Muscle of leg (tissue), 3 donors: ENCODE measurements at regions not wholly inside any gene's neighbourhood (a gene's known extent, or its start where the extent isn't known, plus 50 kb on each side); places are given as distances from the start of the nearest gene placed in this dataset.
A peak's percentile ranks its signal among the peaks of the same experiment; 100 is the strongest.

ENCODE experiments used
- DNase-seq: peaks from one replicate; pipeline ENCODE4 v3.0.0; 2013
- H3K27ac ChIP-seq: one replicate; pipeline ENCODE4 v1.5.1; 2013; ENCODE audit warnings: mild to moderate bottlenecking, low read length, control low read depth
- H3K27me3 ChIP-seq: one replicate; pipeline ENCODE4 v1.6.1; 2013; ENCODE audit warnings: low read length; ENCODE audit not compliant: control insufficient read depth, insufficient read depth
- H3K36me3 ChIP-seq: one replicate; pipeline ENCODE4 v1.6.1; 2013; ENCODE audit warnings: low read length; ENCODE audit not compliant: control insufficient read depth, insufficient read depth
- H3K4me1 ChIP-seq: one replicate; pipeline ENCODE4 v1.6.1; 2013; ENCODE audit warnings: low read length; ENCODE audit not compliant: control insufficient read depth, insufficient read depth
- H3K4me3 ChIP-seq: one replicate; pipeline ENCODE4 v1.5.1; 2013; ENCODE audit warnings: low read length, control low read depth
- H3K9me3 ChIP-seq: replicated peaks from 2 replicates; pipeline ENCODE4 v1.6.1; 2013; ENCODE audit warnings: low read depth, low read length; ENCODE audit not compliant: control insufficient read depth
- WGBS: methylation state at CpG from one replicate; pipeline ENCODE4 v1.1.5; 2013; ENCODE audit warnings: missing lambda C conversion rate; ENCODE audit not compliant: insufficient coverage; 5-methylcytosine and 5-hydroxymethylcytosine counted together

DNA sequence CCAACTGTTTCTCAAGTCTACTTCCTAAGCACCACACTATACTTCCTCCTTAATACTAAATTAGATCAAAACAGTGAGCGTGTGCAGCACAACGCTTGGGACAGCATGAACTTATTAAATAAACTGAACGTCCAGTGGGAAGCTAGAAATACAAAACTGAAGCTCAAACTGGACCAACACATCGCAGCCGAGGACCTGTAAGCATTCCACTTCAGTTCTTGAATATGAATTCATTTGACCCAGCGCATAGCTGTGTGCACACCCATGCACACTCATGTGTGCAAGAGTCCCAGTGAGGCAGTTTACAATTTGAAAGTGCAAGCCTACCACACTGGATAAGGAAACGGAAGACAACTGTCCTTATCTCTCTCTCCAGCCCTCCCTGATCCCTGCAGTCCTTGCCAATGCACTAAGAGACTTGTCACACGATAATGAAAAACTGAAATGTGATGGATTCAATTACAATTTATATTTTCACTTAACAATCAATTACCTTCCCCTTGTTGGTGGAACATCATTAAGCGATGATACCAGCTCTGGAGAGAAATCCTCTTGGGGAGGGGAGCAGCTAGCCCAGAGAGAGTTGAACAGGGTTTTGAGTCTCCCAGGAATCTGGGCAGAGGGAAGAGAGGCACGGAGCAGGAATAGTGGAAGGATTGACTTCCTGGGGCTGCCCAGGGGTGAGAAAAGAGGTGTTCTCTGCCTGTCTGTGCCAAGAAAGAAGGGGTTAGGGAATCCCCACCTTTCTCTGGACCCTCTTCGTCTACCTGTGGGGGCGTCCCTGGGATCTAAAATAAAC lies 186.5 kb upstream of the KLHL29 start:
- 56% methylated on average over 8 of the region's 12 CpGs for whole genome bisulfite sequencing
- no peaks in the 10 kb centered on the region for H3K4me1 ChIP-seq
- no peaks in the 10 kb centered on the region for H3K9me3 ChIP-seq
- H3K27me3 ChIP-seq: no peaks in the 10 kb centered on the region
- DNase-seq: no peak
- H3K36me3 ChIP-seq: no peaks in the 10 kb centered on the region
- H3K4me3 ChIP-seq: no peak overlapping the region
- no peak overlapping the region for H3K27ac ChIP-seq

DNA sequence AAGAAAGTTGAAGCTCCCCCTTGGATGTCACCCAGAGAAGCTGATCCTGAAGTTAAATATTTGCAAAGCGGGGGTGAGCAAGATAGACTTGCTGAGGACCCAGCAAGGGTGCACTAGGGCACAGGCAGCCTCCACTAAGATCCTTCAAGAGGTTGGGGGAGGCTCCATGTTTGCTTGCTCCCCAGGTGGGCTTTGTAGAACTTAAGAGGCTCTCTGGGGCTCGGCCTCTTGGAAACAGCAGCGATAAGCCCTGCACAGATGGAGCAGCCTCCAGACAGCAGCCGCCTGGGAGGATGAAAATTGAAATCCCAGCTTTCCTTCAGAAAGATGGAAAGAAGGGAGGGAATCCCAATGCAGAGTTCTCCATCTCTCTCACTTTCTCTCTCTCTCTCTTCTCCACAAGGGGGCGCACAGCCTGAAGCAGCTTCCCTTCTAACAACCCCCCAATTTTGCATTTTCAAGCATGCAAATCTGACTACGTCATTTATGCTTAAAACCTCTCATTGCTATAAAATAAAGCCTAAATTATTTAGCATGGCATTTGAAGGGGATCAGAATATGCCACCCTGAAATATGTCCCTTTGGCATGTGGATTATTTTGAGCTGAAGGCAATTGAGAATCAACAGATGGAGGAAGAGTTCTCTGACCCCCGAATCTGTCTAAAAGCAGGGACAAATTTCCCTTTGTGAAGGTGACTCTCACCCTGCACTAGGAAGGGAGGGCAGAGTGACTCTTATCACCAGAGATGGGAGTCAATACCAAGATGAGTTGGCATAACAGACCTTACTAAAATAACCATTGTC lies 185.7 kb upstream of the KLHL29 start:
- Histone ChIP-seq H3K27me3 (no peaks in the 10 kb centered on the region), H3K4me3 (no peak overlapping the region), H3K4me1 (peaks cover 2% of the 10 kb centered on the region), H3K9me3 (no peaks in the 10 kb centered on the region), H3K36me3 (no peaks in the 10 kb centered on the region), H3K27ac (no peak overlapping the region)
- no CpG with 5 or more reads among the region's 7 CpGs for WGBS
- no peak for DNase-seq

DNA sequence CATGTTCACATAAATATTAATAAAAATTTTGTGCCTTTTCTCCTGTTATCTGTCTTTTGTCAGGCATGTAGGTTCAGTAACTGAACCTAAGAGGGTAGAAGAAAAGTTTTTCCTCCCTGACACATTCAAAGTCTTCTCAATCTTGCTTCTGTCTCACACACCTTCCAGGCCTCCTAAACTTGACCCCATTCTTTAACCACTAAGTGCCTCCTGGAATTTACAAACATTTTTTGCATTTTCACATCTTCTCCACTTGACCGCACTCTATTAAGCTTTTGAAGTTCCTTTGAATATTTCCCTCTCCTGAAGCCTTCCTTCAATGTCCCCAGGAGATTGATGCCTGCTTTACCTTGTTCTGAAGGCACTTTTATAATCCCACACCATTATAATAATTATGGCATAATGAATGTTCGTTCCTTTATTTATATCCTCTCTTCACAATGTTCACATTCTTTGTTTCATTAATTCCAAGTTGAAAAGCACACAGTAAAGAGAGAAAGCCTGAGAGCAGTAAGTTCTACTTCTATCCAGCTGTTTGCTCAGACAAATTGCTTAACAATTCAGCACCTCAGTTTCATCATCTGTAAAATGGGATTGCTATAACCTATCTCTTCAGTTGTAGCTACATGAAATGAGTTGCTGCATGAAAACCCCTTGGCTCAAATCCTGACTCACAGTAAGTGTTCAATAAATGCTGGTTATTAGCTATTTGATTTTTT lies 184.8 kb upstream of the KLHL29 start:
- WGBS: 89% methylated on average over 1 of the region's 2 CpGs
- Histone ChIP-seq H3K27me3 (no peaks in the 10 kb centered on the region), H3K9me3 (no peaks in the 10 kb centered on the region), H3K36me3 (no peaks in the 10 kb centered on the region), H3K4me3 (no peak overlapping the region), H3K27ac (no peak overlapping the region), H3K4me1 (peaks cover 3% of the 10 kb centered on the region)
- DNase-seq: no peak

DNA sequence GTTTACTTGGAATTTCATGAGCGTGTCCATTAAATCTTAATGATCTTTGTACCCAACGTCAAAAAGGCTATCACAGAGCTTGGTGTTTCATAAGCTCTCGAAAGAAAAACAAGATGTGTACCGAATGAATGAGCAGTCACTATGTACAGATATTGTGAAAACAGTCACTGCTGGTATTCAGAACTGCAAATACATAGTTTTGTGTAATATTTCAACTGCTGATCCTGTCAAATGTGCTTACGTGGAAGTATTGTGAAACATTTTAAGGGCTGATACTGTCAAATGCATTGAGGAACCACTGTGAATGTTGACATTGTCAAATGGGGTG lies 184.2 kb upstream of the KLHL29 start:
- Histone ChIP-seq H3K9me3 (no peaks in the 10 kb centered on the region), H3K4me1 (peaks cover 6% of the 10 kb centered on the region), H3K27ac (no peak overlapping the region), H3K4me3 (no peak overlapping the region), H3K36me3 (no peaks in the 10 kb centered on the region), H3K27me3 (no peaks in the 10 kb centered on the region)
- 89% methylated on average over 3 of the region's 5 CpGs for WGBS
- no peak for DNase-seq

DNA sequence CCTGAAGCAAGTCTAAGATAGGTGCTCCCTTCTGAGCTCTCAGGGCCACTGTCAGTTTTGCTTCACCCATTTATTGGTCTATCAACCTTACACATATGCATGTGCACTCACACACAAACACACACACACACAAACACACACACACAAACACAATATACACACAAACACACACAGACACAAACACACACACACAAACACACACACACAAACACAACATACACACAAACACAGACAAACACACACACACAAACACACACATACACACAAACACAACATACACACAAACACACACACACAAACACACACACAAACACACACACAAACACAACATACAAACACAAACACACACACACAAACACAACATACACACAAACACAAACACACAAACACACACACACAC lies 181.6 kb upstream of the KLHL29 start:
- Histone ChIP-seq H3K9me3 (no peaks in the 10 kb centered on the region), H3K4me1 (peaks cover 7% of the 10 kb centered on the region), H3K27ac (no peak overlapping the region), H3K4me3 (no peak overlapping the region), H3K27me3 (no peaks in the 10 kb centered on the region), H3K36me3 (no peaks in the 10 kb centered on the region)
- no peak for DNase-seq

DNA sequence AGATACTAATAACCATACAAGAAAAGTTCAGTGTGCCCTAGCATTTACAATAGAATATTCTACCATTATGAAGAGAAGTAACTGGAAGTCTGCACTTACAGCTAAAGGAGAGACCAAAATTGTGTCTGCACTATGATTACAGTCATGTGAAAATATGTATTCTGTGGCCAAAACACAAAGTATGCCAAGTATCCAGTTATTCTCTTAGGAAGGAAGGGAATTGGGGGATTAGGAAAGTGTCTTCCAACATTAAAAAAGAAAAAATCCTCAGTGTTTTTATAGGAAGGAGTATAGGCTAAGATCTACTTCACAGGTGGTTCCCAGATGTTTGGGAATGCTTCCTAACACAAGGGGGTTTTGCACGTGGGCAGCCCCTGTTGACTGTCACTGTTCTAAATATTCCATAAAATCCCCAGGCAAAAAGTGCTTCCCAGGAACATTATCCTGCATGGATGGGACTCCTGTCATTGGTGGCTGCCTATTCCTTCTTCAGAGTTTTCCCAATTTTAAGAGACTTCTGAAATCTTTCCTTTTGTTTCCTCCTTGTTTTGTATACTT lies 180.2 kb upstream of the KLHL29 start:
- Histone ChIP-seq H3K36me3 (no peaks in the 10 kb centered on the region), H3K9me3 (no peaks in the 10 kb centered on the region), H3K27ac (peak overlapping the region; percentile 59), H3K27me3 (no peaks in the 10 kb centered on the region), H3K4me3 (no peak overlapping the region), H3K4me1 (peaks cover 7% of the 10 kb centered on the region)
- peak; percentile 95 for DNase-seq
- no CpG with 5 or more reads among the region's 1 CpG for WGBS

DNA sequence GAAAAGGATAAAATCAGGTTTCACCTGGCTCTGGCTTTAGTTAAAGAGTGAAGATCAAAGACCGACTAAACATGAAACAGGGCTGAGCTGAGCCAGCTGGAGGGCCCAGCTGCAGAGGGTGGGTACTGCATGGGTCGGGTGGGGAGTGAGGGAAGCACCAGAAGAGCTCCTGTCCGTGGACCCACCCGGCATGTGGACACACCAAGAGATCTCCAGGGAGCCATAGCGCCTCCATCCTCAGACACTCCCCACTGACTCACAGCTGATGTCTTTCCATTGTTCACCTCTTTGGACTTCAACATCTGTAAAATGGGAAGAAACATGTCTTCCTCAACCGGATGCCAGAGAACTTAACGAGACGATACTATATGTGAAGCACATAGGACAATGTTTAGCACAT lies 178.3 kb upstream of the KLHL29 start:
- 73% methylated on average over 3 of the region's 8 CpGs for WGBS
- no peaks in the 10 kb centered on the region for H3K9me3 ChIP-seq
- H3K27ac ChIP-seq: no peak overlapping the region
- H3K27me3 ChIP-seq: no peaks in the 10 kb centered on the region
- H3K36me3 ChIP-seq: no peaks in the 10 kb centered on the region
- H3K4me3 ChIP-seq: no peak overlapping the region
- peaks cover 7% of the 10 kb centered on the region for H3K4me1 ChIP-seq
- no peak for DNase-seq

DNA sequence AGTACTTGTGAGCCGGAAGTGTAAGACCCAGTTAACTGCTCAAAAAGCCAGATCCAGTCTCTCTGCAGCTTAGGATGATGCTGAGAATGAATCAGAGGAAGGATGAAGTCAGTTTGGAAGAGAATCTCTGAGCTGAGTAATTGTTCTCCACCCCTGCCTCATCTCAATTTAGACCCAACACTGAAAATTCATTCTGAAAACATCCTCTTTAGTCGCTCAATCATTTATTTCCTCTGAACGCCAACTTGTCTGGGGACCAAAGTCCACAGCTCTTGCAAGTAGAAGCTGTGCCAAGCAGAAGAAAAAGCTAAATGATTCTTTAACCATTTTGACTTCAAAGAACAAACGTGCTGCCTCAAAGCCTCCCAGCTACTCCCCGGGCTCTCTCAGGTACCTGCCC lies 177.1 kb upstream of the KLHL29 start:
- Histone ChIP-seq H3K9me3 (no peaks in the 10 kb centered on the region), H3K4me3 (no peak overlapping the region), H3K27ac (no peak overlapping the region), H3K4me1 (peaks cover 7% of the 10 kb centered on the region), H3K36me3 (no peaks in the 10 kb centered on the region), H3K27me3 (no peaks in the 10 kb centered on the region)
- 57% methylated on average over 5 of the region's 5 CpGs for WGBS
- peak; percentile 65 for DNase-seq

DNA sequence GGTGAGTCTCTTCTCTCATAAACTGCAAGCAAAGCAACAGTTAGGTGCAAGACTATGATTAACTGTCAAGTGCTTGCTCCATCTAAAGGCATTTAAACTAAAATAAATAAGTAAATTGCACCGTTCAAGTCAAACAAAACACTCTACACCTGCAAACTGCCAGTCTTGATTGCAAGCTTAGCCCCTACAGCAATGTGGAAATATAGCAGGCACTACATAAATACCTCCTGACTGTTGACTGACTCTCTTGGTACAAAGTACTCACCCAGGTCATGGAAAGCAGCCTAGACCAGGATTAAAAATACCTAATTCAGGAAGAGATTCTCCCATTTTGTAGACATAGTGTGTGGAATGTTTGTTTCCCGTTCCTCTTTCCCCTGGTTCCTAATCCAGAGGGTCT lies 176.6 kb upstream of the KLHL29 start:
- H3K4me1 ChIP-seq: peaks cover 7% of the 10 kb centered on the region
- no peak overlapping the region for H3K27ac ChIP-seq
- H3K27me3 ChIP-seq: no peaks in the 10 kb centered on the region
- H3K9me3 ChIP-seq: no peaks in the 10 kb centered on the region
- H3K4me3 ChIP-seq: no peak overlapping the region
- DNase-seq: no peak
- no peaks in the 10 kb centered on the region for H3K36me3 ChIP-seq
- no CpG with 5 or more reads among the region's 2 CpGs for WGBS

DNA sequence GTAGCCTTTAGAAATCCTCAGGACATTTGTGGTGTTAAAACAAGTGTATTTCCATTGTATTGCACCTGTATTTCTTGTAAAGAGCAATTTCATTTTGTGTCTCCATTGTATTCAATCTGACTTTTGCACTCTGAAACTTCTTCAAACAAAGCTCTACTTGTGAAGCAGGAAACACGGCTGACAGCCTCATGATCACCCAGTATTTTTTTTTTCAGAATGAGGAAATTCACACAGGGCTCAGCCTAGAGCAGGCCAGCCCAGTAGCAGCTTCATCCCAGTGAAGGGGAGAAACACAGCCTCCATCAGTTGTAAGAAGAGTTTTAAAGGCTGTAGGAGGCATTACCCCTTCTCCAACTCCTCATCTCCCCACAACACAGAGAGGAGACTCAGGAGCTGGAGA lies 175.9 kb upstream of the KLHL29 start:
- no peak for DNase-seq
- Histone ChIP-seq H3K27ac (no peak overlapping the region), H3K36me3 (no peaks in the 10 kb centered on the region), H3K4me3 (no peak overlapping the region), H3K4me1 (peaks cover 7% of the 10 kb centered on the region), H3K27me3 (no peaks in the 10 kb centered on the region), H3K9me3 (no peaks in the 10 kb centered on the region)
- WGBS: no CpG with 5 or more reads among the region's 1 CpG
